ENCODE measurements at regions not wholly inside any gene's neighbourhood (a gene's known extent, or its start where the extent isn't known, plus 50 kb on each side); places are given as distances from the start of the nearest gene placed in this dataset.

- H3K4me1 ChIP-seq, result peaks cover 0 to 2% of the 10 kb centered on the region in 2 donors
- H3K4me3 ChIP-seq (replicated peaks in 1 of 3), result no peak overlapping the region
- H3K9me3 ChIP-seq, result no peaks in the 10 kb centered on the region
- no peaks in the 10 kb centered on the region for H3K27me3 ChIP-seq
- WGBS, 2 donors, result 85 to 88% methylated on average over 4 of the region's 4 CpGs
- TF ChIP-seq CTCF (IDR thresholded peaks at IDR 0.05) (no peak), POLR2A (IDR thresholded peaks at IDR 0.05) (no peak)
- no peaks in the 10 kb centered on the region for H3K36me3 ChIP-seq
- no peak overlapping the region for H3K27ac ChIP-seq
- intact Hi-C loops (cut with DNase I), result no loop called here
- no peak for DNase-seq
Measured at GRCh38 chr2:71888751-71889445, 258.8 kb downstream of the CYP26B1 start.

- Histone ChIP-seq H3K4me3 (replicated peaks in 1 of 3) (no peak overlapping the region), H3K27ac (no peak overlapping the region), H3K4me1 (peaks cover 0 to 9% of the 10 kb centered on the region in 2 donors), H3K9me3 (no peaks in the 10 kb centered on the region), H3K36me3 (no peaks in the 10 kb centered on the region), H3K27me3 (no peaks in the 10 kb centered on the region)
- no peak for TF ChIP-seq CTCF (IDR thresholded peaks at IDR 0.05)
- no peak for TF ChIP-seq POLR2A (IDR thresholded peaks at IDR 0.05)
- intact Hi-C loops (cut with DNase I), result no loop called here
- whole genome bisulfite sequencing, 2 donors, result 87 to 94% methylated on average over 4 of the region's 4 CpGs
- DNase-seq, result no peak
Measured at GRCh38 chr2:71887196-71887595, 260.5 kb downstream of the CYP26B1 start.

DNA sequence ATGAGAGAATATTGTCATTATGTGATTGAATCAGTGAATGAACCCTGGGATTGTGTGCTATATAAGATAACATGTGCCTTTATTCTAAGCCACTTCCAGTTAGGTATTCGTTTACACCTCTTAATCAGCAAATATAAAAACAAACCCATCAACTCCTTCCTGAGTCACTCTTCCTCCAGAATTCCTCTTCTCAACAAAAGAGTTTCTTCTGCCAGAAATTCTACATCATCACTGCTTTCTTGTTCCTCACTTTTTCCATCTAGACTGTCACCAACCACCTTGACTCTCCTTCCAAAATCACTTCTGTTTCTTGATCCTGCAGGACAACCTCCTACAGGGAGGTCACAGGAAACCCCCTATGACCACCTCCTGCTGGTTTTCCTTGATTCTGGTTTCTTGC is 261.4 kb downstream of the CYP26B1 start:
- TF ChIP-seq CTCF (IDR thresholded peaks at IDR 0.05), result no peak
- no peak overlapping the region for H3K27ac ChIP-seq
- intact Hi-C loops (cut with DNase I), result no loop called here
- 82 to 91% methylated on average over 1 of the region's 1 CpG for WGBS, 2 donors
- no peaks in the 10 kb centered on the region for H3K36me3 ChIP-seq
- no peaks in the 10 kb centered on the region for H3K9me3 ChIP-seq
- peaks cover 0 to 9% of the 10 kb centered on the region in 2 donors for H3K4me1 ChIP-seq
- DNase-seq, result no peak
- H3K27me3 ChIP-seq, result no peaks in the 10 kb centered on the region
- no peak overlapping the region for H3K4me3 ChIP-seq (replicated peaks in 1 of 3)

DNA sequence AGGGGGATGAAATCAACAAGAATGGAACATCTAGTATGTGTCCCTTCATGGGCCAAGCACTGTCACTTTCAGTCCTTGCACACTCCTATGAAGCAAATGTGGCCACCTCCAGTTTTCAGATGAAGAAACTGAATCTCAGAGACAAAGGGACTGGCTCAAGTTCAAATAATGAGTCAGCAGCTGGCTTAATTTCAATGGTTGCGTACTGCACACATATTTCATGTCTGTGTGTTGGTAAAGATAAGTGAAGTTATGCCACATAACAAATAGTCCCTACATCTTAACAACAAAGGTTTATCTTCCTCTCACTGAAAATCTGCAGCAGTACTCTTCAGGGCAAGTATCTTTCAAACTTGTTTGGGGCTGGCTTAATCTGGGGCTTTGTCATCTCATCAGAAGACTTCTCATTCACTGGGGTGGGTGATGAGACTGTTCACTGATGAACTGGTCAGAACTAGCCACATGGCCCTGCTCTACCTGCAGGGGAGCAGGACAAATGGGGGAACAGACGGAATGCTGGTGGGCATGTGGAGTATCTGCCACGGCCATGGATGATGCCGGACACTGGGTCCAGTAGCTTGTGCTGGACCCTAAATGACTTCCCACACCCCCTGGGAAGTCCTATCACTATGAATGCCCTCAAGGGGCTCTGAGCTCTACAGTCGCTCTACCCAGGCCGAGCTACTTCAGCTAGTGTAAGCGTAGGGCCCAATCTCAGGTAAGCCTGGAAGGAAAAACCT is 263.2 kb downstream of the CYP26B1 start:
- no peak for TF ChIP-seq POLR2A (IDR thresholded peaks at IDR 0.05)
- TF ChIP-seq CTCF (IDR thresholded peaks at IDR 0.05), result no peak
- H3K4me3 ChIP-seq (replicated peaks in 1 of 3), result no peak overlapping the region
- no peaks in the 10 kb centered on the region for H3K36me3 ChIP-seq
- H3K9me3 ChIP-seq, result no peaks in the 10 kb centered on the region
- DNase-seq, result no peak
- intact Hi-C loops (cut with DNase I), result no loop called here
- H3K27ac ChIP-seq, result no peak overlapping the region
- peaks cover 0 to 9% of the 10 kb centered on the region in 2 donors for H3K4me1 ChIP-seq
- WGBS, 2 donors, result 88 to 91% methylated on average over 7 of the region's 7 CpGs
- H3K27me3 ChIP-seq, result no peaks in the 10 kb centered on the region

DNA sequence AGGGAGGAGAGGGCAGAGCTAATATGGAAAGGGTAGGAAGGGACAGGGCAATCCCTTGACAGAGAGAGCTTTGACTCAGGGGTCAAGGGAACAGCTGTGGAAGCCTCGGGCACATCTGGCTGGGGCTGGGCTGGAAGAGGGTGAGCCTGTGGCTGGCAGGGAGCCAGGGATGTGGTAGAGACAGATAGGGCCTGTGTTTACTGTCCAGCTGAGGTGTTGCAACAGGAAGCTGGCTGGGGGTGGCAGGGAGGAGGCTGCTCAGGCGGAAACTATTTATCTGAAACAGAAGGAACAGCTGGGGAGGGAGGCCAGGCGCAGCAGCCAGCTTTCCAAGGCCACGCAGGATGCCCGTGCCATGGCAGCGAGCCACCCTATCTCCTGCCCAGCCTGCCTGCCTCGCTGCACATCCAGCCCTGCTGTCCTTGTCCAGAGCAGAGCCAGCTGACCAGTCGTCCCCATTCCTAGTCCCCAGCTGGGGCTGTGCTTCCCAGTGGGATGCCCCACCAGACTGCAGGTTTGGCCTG is 264.7 kb downstream of the CYP26B1 start:
- Histone ChIP-seq H3K27ac (no peak overlapping the region), H3K27me3 (no peaks in the 10 kb centered on the region), H3K9me3 (no peaks in the 10 kb centered on the region), H3K4me1 (peaks cover 0 to 9% of the 10 kb centered on the region in 2 donors), H3K36me3 (no peaks in the 10 kb centered on the region), H3K4me3 (replicated peaks in 1 of 3) (no peak overlapping the region)
- intact Hi-C loops (cut with DNase I), result no loop called here
- peak; percentile 27 to 29 for DNase-seq
- TF ChIP-seq POLR2A (IDR thresholded peaks at IDR 0.05), result no peak
- TF ChIP-seq CTCF (IDR thresholded peaks at IDR 0.05), result no peak
- WGBS, 2 donors, result 55 to 82% methylated on average over 7 to 8 of the region's 8 CpGs
